Duodenal mucosa (tissue), 2 donors: ENCODE measurements at regions not wholly inside any gene's neighbourhood (a gene's known extent, or its start where the extent isn't known, plus 50 kb on each side); places are given as distances from the start of the nearest gene placed in this dataset.
"Not testable (repeated sequence)": the region's sequence is repeated elsewhere in the genome, so short reads cannot be mapped to it uniquely, and the experiment has no call there.

Experiments used
- H3K27ac ChIP-seq: one replicate; pipeline ENCODE4 v1.7.0; 2013; ENCODE audit warnings: low read depth, low read length
- H3K27me3 ChIP-seq, 2 donors: one replicate each; pipeline ENCODE4 v1.7.0; 2013; ENCODE audit warnings: low read length in 2 of 2, control low read depth in 1 of 2; ENCODE audit not compliant: insufficient read depth in 2 of 2, control insufficient read depth in 1 of 2
- H3K36me3 ChIP-seq, 2 donors: one replicate each; pipeline ENCODE4 v1.7.0; 2013; ENCODE audit warnings: low read length in 2 of 2, control low read depth in 1 of 2; ENCODE audit not compliant: insufficient read depth in 2 of 2, control insufficient read depth in 1 of 2
- H3K4me1 ChIP-seq, 2 donors: one replicate each; pipeline ENCODE4 v1.7.0; 2013; ENCODE audit warnings: low read length in 2 of 2, control low read depth in 1 of 2; ENCODE audit not compliant: insufficient read depth in 2 of 2, control insufficient read depth in 1 of 2
- H3K4me3 ChIP-seq, 2 donors: one replicate each; pipeline ENCODE4 v1.7.0; 2013; ENCODE audit warnings: low read length in 2 of 2, low read depth in 1 of 2
- H3K9ac ChIP-seq, 2 donors: one replicate each; pipeline ENCODE4 v1.7.0; 2013; ENCODE audit warnings: low read length in 2 of 2, low read depth in 1 of 2
- H3K9me3 ChIP-seq, 2 donors: one replicate each; pipeline ENCODE4 v1.7.0; 2013; ENCODE audit warnings: low read length in 2 of 2, control low read depth in 1 of 2; ENCODE audit not compliant: control insufficient read depth in 1 of 2

DNA sequence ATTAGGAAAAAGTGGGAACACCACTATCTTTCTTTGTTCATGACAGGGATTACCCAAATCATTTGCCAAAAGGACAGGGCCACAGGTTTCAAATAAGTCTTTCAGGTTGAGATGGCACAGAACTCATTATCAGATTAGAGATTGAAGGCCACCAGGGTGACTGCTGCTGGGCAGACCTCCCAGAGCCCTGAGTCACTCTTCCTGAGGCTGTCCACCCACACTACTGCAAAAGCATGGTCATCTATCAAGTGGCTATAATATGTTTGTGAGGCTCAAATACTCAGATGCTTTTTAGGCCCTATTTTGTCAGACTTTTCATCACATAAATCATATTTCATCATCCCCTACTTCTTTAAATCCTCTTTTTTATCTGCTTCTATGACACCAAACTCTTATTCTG, 155.3 kb upstream of the CCDC196 start:
- Histone ChIP-seq H3K4me1 (no peaks in the 10 kb centered on the region), H3K9me3 (no peaks in the 10 kb centered on the region), H3K27me3 (no peaks in the 10 kb centered on the region), H3K27ac (no peak overlapping the region), H3K9ac (no peak overlapping the region), H3K36me3 (no peaks in the 10 kb centered on the region), H3K4me3 (no peak overlapping the region)

DNA sequence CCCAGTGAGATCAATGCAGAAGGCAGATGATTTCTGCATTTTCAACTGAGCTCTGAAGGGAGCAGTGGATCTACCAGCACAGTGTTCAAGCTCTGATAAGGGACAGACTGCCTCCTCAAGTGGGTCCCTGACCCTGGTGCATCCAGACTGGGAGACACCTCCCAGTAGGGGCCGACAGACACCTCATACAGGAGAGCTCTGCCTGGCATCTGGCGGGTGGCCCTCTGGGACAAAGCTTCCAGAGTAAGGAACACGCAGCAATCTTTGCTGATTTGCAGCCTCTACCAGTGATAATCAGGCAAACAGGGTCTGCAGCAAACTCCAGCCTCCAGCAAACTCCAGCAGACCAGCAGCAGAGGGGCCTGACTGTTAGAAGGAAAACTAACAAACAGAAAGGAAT, 152.9 kb upstream of the CCDC196 start:
- H3K27me3 ChIP-seq, H3K9ac ChIP-seq, H3K36me3 ChIP-seq, H3K4me3 ChIP-seq, H3K27ac ChIP-seq, H3K4me1 ChIP-seq, H3K9me3 ChIP-seq: not testable (repeated sequence)

DNA sequence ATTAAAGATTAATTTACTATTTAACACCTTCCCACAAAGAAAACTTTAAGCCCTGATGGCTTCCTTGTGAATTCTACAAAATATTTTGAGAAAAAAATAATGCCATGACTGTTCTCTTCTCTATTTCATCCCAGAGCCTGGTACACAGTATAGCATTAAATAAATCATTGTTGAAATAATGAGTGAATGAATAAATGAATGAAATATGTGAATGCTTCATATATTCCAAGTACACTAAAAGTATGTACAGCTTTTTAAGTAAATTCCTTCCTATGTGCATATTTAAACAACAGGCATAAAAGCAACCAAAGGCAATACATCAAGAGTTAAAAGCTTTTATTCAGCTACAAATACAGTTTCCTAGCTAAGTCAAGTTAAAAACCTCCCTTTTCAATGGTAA, 144.9 kb upstream of the CCDC196 start:
- Histone ChIP-seq H3K36me3 (no peaks in the 10 kb centered on the region), H3K27me3 (no peaks in the 10 kb centered on the region), H3K27ac (no peak overlapping the region), H3K4me1 (no peaks in the 10 kb centered on the region), H3K4me3 (no peak overlapping the region), H3K9ac (no peak overlapping the region), H3K9me3 (no peaks in the 10 kb centered on the region)

DNA sequence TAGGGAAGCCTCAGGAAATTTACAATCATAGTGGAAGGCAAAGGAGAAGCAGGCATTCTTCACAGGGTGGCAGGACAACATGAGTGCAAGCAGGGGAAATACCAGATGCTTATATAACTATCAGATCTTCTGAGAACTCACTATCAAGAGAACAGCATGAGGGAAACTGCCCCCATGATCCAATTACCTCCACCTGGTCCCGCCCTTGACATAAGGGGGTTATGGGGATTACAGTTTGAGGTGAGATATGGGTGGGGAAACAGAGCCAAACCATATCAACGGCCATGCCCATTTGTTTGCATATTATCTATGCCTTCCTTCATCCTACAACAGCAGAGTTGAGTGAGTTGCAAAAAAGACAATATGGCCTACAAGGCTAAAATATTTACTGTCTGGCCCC, 140.2 kb upstream of the CCDC196 start:
- H3K36me3 ChIP-seq, result no peaks in the 10 kb centered on the region
- H3K4me3 ChIP-seq, result no peak overlapping the region
- H3K27me3 ChIP-seq, result no peaks in the 10 kb centered on the region
- H3K9ac ChIP-seq, result no peak overlapping the region
- H3K9me3 ChIP-seq, result peaks cover 3 to 5% of the 10 kb centered on the region in 2 donors
- H3K4me1 ChIP-seq, result no peaks in the 10 kb centered on the region
- no peak overlapping the region for H3K27ac ChIP-seq

DNA sequence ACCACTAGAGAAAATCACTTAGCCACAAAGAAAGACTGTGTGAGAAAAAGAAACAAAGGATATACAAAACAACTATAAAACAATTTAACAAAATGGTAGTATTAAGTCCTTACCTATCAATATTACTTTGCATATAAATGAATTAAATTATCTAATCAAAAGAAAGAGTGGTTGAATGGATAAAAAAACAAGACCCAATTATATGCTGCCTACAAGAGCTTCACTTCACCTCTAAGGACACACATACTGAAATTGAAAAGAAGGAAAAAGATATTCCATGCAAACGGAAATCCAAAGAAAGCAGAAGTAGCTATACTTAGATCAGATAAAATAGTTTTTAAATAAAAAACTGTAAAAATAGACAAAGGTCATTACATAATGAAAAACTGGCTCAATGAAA, 134.9 kb upstream of the CCDC196 start:
- Histone ChIP-seq H3K27ac (no peak overlapping the region), H3K4me1 (no peaks in the 10 kb centered on the region), H3K27me3 (no peaks in the 10 kb centered on the region), H3K36me3 (no peaks in the 10 kb centered on the region), H3K4me3 (no peak overlapping the region), H3K9ac (no peak overlapping the region), H3K9me3 (peaks cover 3 to 13% of the 10 kb centered on the region in 2 donors)

DNA sequence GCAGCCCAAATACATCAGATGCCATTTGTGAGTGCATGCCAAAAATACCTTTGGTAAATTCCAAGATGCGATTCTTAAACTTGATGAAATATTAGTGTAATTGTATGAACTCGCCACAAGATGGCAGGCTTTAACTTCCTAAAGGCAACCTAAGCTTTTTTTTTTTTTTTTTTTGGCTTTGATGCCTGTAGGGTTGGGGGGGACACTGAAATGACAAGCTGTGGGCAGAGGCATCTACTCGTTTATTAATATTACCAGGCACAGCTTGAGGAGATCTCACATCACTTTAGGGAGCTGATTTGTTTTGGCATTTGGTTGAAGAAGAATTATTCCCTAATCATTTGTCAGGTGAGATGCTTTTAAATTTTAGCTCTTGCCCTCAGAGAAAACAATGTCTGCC, 126.7 kb upstream of the CCDC196 start:
- no peaks in the 10 kb centered on the region for H3K36me3 ChIP-seq
- no peak overlapping the region for H3K9ac ChIP-seq
- H3K27me3 ChIP-seq, result no peaks in the 10 kb centered on the region
- H3K4me1 ChIP-seq, result peaks cover 4 to 8% of the 10 kb centered on the region in 2 donors
- no peak overlapping the region for H3K4me3 ChIP-seq
- no peak overlapping the region for H3K27ac ChIP-seq
- H3K9me3 ChIP-seq, result peaks cover 0 to under 1% of the 10 kb centered on the region in 2 donors

DNA sequence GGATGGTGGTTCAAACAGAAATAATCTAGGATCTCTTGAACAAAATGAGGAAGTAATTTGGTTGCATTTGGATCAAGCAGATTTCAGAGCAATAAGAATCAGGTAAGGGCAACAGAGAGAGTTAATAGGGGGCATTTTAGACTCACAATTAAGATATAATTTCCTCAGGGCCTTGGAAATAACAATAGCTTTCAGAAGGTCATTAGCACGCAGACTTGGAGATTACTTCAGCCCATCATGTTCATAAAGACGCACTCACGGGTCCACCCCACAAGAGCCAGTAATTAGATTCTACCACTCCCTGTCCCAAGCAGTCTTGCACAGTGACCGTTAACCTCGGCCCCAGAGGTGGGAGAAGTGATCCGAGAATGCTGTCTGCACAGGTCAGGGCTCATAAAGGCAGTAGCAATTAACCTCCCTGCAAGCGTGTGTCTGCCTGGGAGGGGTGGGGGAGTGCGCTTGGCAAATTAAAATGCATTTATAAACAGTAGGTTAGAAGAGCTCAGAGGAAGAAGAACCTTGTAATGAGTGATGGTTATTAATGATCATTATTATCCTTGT, 125.7 kb upstream of the CCDC196 start:
- no peak overlapping the region for H3K4me3 ChIP-seq
- H3K27me3 ChIP-seq, result no peaks in the 10 kb centered on the region
- no peak overlapping the region for H3K9ac ChIP-seq
- no peak overlapping the region for H3K27ac ChIP-seq
- H3K9me3 ChIP-seq, result no peaks in the 10 kb centered on the region
- H3K36me3 ChIP-seq, result no peaks in the 10 kb centered on the region
- H3K4me1 ChIP-seq, result peaks cover 4 to 8% of the 10 kb centered on the region in 2 donors

DNA sequence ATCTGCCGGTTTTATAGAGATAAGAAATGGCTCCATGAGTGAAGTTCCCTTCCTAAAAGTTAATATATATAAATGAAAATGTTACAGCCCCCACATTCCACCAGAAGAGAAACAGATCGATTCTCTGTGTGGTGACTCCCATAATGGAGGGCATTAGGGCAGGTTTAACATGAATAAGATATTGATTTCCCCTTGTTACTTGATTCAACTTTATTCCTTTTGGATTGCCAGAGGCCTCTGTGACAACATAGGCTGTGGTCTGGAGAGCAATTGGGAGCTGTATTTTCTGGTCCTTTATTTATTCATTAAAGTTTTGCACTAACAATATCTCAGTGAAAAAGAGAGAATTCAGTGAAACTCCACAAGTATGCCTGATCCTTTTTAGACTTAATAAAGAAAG, 125.2 kb upstream of the CCDC196 start:
- Histone ChIP-seq H3K4me3 (no peak overlapping the region), H3K9ac (no peak overlapping the region), H3K36me3 (no peaks in the 10 kb centered on the region), H3K4me1 (peaks cover 4 to 8% of the 10 kb centered on the region in 2 donors), H3K27me3 (no peaks in the 10 kb centered on the region), H3K27ac (no peak overlapping the region), H3K9me3 (no peaks in the 10 kb centered on the region)

DNA sequence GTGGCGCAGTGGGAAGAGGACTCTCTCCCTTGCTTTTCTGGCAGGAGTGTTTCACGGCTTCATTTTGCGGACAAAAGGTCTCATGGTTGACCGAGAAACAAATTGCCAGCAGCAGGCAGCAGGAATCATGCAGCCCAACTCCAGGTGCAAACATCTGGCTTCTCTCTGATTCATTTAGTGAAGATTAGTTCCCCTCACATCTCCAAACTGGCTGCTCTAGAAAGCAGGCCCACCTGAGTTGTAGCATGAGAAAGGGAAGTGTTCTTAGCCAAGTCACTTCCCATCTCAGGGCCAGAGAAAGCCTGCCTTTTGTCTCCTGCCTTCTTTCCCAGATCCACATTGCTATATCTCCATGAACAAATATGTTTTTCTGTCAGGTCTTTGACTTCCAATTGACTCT, 120.8 kb upstream of the CCDC196 start:
- Histone ChIP-seq H3K27me3 (no peaks in the 10 kb centered on the region), H3K27ac (no peak overlapping the region), H3K4me1 (peaks cover 3 to 4% of the 10 kb centered on the region in 2 donors), H3K36me3 (no peaks in the 10 kb centered on the region), H3K4me3 (no peak overlapping the region), H3K9me3 (no peaks in the 10 kb centered on the region), H3K9ac (no peak overlapping the region)

DNA sequence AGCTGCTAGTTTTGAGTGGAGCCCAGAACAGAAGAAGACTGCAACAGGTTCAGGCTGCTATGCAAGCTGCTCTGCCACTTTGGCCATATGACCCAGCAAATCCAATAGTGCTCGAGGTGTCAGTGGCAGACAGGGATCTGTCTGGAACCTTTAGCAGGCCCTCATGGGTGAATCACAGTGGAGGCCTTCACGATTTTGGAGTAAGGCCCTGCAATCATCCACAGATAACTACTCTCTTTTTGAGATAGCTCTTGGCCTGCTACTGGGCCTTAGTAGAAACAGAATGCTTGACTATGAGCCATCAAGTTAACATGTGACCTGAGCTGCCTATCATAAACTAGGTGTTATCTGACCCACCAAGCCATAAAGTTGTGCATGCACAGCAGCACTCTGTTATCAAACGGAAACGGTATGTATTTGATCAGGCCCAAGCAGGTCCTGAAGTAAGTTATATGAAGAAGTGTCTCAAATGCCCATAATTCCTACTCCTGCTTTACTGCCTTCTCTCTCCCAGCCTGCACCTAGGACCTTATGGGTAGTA, 116.9 kb upstream of the CCDC196 start:
- no peaks in the 10 kb centered on the region for H3K4me1 ChIP-seq
- no peaks in the 10 kb centered on the region for H3K27me3 ChIP-seq
- no peaks in the 10 kb centered on the region for H3K9me3 ChIP-seq
- no peak overlapping the region for H3K9ac ChIP-seq
- H3K27ac ChIP-seq, result no peak overlapping the region
- H3K36me3 ChIP-seq, result no peaks in the 10 kb centered on the region
- no peak overlapping the region for H3K4me3 ChIP-seq

DNA sequence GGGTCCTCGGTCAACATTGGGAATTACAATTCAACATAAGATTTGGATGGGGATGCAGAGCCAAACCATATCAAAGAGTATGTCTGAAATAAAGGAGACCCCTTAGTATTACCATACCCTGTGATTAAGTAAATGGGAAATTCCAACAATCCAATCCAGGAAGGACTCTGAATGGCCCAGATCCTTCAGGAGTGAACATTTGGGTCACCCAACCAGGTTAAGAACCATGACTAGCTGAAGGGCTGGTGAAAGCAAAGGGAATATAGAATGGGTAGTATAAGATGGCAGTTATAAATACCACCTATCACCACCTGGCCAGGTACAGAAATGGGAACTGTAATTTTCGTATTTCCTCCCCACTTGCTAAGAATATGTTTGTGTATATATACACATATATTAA, 114.4 kb upstream of the CCDC196 start:
- Histone ChIP-seq H3K27ac (no peak overlapping the region), H3K27me3 (no peaks in the 10 kb centered on the region), H3K4me3 (no peak overlapping the region), H3K9ac (no peak overlapping the region), H3K4me1 (no peaks in the 10 kb centered on the region), H3K36me3 (no peaks in the 10 kb centered on the region), H3K9me3 (no peaks in the 10 kb centered on the region)
